GM21786 (cell line): ENCODE measurements at regions not wholly inside any gene's neighbourhood (a gene's known extent, or its start where the extent isn't known, plus 50 kb on each side); places are given as distances from the start of the nearest gene placed in this dataset.
"Not testable (repeated sequence)": the region's sequence is repeated elsewhere in the genome, so short reads cannot be mapped to it uniquely, and the experiment has no call there.

Source experiments
- ATAC-seq: cut with Tn5 transposase; IDR thresholded peaks from one replicate; pipeline ENCODE4 v1.9.1; 2021; ENCODE audit not compliant: unreplicated experiment

- no peak for ATAC-seq
These were observed 316.4 kb upstream of the RNF32 start for GRCh38 chr7:156324201-156324600.

GRCh38 chr7:156321430-156321829 lies 319.1 kb upstream of the RNF32 start:
- not testable (repeated sequence) for ATAC-seq

- no peak for ATAC-seq
These were observed 321.6 kb upstream of the RNF32 start for GRCh38 chr7:156318926-156319325.

GRCh38 chr7:156318426-156318825 lies 322.1 kb upstream of the RNF32 start:
- no peak for ATAC-seq

- no peak for ATAC-seq
These were observed 331.5 kb upstream of the RNF32 start for GRCh38 chr7:156309016-156309620.

- no peak for ATAC-seq
These were observed 333.4 kb upstream of the RNF32 start for GRCh38 chr7:156307193-156307592.

- ATAC-seq = no peak
These were observed 335.2 kb upstream of the RNF32 start for GRCh38 chr7:156305351-156305750.

GRCh38 chr7:156282816-156283215 lies 357.8 kb upstream of the RNF32 start:
- no peak for ATAC-seq

GRCh38 chr7:156279635-156280034 lies 360.9 kb upstream of the RNF32 start:
- ATAC-seq = no peak

GRCh38 chr7:156275292-156275691 lies 365.3 kb upstream of the RNF32 start:
- ATAC-seq = no peak

GRCh38 chr7:156274557-156274956 lies 366.0 kb upstream of the RNF32 start:
- no peak for ATAC-seq

GRCh38 chr7:156261581-156261980 lies 379.0 kb upstream of the RNF32 start:
- ATAC-seq = no peak

- no peak for ATAC-seq
These were observed 382.7 kb upstream of the RNF32 start for GRCh38 chr7:156257904-156258303.

- no peak for ATAC-seq
These were observed 384.9 kb upstream of the RNF32 start for GRCh38 chr7:156255635-156256034.

- no peak for ATAC-seq
These were observed 388.7 kb upstream of the RNF32 start for GRCh38 chr7:156251861-156252260.

- ATAC-seq = no peak
These were observed 400.0 kb upstream of the RNF32 start for GRCh38 chr7:156240532-156240931.

GRCh38 chr7:156238366-156239133 lies 402.0 kb upstream of the RNF32 start:
- no peak for ATAC-seq

GRCh38 chr7:156237614-156238013 lies 403.0 kb upstream of the RNF32 start:
- no peak for ATAC-seq

GRCh38 chr7:156236936-156237599 lies 403.5 kb upstream of the RNF32 start:
- no peak for ATAC-seq

GRCh38 chr7:156236181-156236889 lies 404.2 kb upstream of the RNF32 start:
- ATAC-seq = no peak

GRCh38 chr7:156234666-156235494 lies 405.7 kb upstream of the RNF32 start:
- no peak for ATAC-seq
